ENCODE measurements at regions not wholly inside any gene's neighbourhood (a gene's known extent, or its start where the extent isn't known, plus 50 kb on each side); places are given as distances from the start of the nearest gene placed in this dataset.

GRCh38 chr10:128900456-128900855, 566.6 kb upstream of the MGMT start:
- TF ChIP-seq CTCF (IDR thresholded peaks at IDR 0.05) (no peak), POLR2A (IDR thresholded peaks at IDR 0.05) (no peak)
